ENCODE measurements at regions not wholly inside any gene's neighbourhood (a gene's known extent, or its start where the extent isn't known, plus 50 kb on each side); places are given as distances from the start of the nearest gene placed in this dataset.
"Not testable (repeated sequence)": the region's sequence is repeated elsewhere in the genome, so short reads cannot be mapped to it uniquely, and the experiment has no call there.

GRCh38 chr5:130897181-130897536, 267.9 kb downstream of the HINT1 start:
- H3K9me1 ChIP-seq (ENCODE audit: control insufficient read depth, insufficient read depth, low read length); H3K4me1 ChIP-seq (replicated peaks in 1 of 2; ENCODE audit: control insufficient read depth in 2 of 2, insufficient read depth in 2 of 2, low read length in 2 of 2); DNase-seq (ENCODE audit: extremely low read depth in 1 of 4, low spot score in 3 of 4); FAIRE-seq; H3K27me3 ChIP-seq (ENCODE audit: control insufficient read depth in 2 of 2, insufficient read depth in 2 of 2, low read length in 2 of 2); H3K9me3 ChIP-seq (replicated peaks; ENCODE audit: control insufficient read depth, insufficient read depth, low read depth, low read length); CTCF ChIA-PET (ENCODE audit: low intra/inter-chr PET ratio); H3K36me3 ChIP-seq (ENCODE audit: control insufficient read depth, insufficient read depth, low read length); H3K79me2 ChIP-seq (ENCODE audit: control insufficient read depth, insufficient read depth, low read length); H4K20me1 ChIP-seq (replicated peaks; ENCODE audit: control insufficient read depth, insufficient read depth, low read length); TF ChIP-seq ZBTB40 (CRISPR knock-in tag; IDR thresholded peaks at IDR 0.05): not testable (repeated sequence)
- in situ Hi-C loops (cut with MboI) (loop anchor here (25.0 kb wide), 1 partner anchor 490 kb away; no protein-coding TSS in a partner anchor), intact Hi-C loops (cut with micrococcal nuclease) (loop anchor here (10.0 kb wide), 1 partner anchor 488 kb away; no protein-coding TSS in a partner anchor)
- POLR2A ChIA-PET: interaction anchor here (0.6 to 1.1 kb wide), 6 partner anchors 9 to 670 kb away, joined by 3 to 5 read pairs (median 4); no protein-coding TSS in a partner anchor
- TSS peak; percentile 76 for BruUV-seq (replicated peaks)
- WGBS (ENCODE audit: insufficient coverage, low coverage, missing lambda C conversion rate): 0% methylated on average over 2 of the region's 2 CpGs
- peak overlapping the region; percentile 90 for H2AFZ ChIP-seq (ENCODE audit: low read depth, low read length)
- H3K4me2 ChIP-seq (ENCODE audit: insufficient read depth, low read length): peak overlapping the region; percentile 79
- peak overlapping the region; percentile 39 for H3K4me3 ChIP-seq
- ATAC-seq: peak; percentile 71
- TF ChIP-seq PRDM10 (IDR thresholded peaks at IDR 0.05; ENCODE audit: partially characterized antibody) (peak; percentile 86), ZBTB40 (IDR thresholded peaks at IDR 0.05) (peak; percentile 51; the same call in 1 of the 2 replicates), POLR2H (tag; IDR thresholded peaks at IDR 0.05; ENCODE audit: low read depth) (0 out of 2 replicates have a peak, but pooled peaks have one; percentile 33), ZNF512 (tag; IDR thresholded peaks at IDR 0.05) (peak; percentile 65; the same call in 1 of the 2 replicates)
- H3K9ac ChIP-seq (ENCODE audit: insufficient read depth in 1 of 2, low read depth in 2 of 2, low read length in 2 of 2): peak overlapping the region in 1 of 2 experiments; percentile 51; a peak in 3 of 4 replicates
- peak overlapping the region; percentile 73 for H3K27ac ChIP-seq (ENCODE audit: extremely low read depth, low read depth, low read length)
